HG03280 (cell line): ENCODE measurements at regions not wholly inside any gene's neighbourhood (a gene's known extent, or its start where the extent isn't known, plus 50 kb on each side); places are given as distances from the start of the nearest gene placed in this dataset.
"Not testable (repeated sequence)": the region's sequence is repeated elsewhere in the genome, so short reads cannot be mapped to it uniquely, and the experiment has no call there.

ENCODE experiments used
- ATAC-seq: cut with Tn5 transposase; IDR thresholded peaks from one replicate; pipeline ENCODE4 v1.9.1; 2021; ENCODE audit warnings: mild to moderate bottlenecking, moderate library complexity; ENCODE audit not compliant: unreplicated experiment

DNA sequence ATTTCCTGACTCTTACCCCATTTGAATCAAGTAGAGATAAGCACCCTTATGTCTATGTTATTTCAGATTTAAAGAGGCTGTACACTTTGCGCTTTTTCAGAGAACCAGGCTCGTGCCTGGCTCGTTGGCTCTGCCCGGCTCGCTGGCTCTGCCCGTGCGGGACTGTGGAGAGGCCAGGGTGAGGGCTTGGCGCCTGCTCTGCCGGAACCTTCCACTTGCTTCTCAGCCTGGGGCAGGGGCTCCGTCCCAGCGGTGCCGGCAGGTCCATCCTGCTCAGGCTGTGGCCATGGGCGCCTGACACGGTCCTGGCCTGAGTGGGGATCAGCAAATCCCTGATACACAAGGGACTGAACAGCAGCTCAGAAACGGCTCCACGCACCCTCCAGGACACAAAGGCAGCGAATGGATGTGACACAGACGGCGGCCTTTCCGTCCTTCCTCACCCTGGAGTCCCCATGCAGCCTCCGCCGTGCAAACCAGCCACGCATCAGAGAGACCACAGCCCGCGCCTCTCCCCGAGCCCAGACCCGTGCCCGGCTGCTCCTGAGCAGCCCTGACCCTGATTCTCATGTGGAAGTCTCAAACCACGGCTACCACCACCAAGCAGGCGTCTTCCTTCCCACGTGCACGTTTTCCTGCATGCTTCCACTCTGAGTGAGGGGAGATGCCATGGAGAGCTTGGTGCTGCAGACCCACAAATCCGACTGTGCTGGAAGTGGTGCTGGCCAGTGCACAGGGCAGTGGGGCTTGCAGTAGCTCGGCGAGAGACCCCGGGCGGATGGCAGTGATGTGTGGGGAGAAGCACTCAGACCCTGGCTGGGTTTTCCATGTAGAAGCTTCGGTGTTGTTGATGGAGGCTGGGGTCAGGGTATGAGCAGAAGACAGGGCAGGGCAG is 233.9 kb downstream of the ERMARD start:
- no peak for ATAC-seq

GRCh38 chr6:169984181-169985120 is 233.0 kb downstream of the ERMARD start:
- ATAC-seq, result no peak

DNA sequence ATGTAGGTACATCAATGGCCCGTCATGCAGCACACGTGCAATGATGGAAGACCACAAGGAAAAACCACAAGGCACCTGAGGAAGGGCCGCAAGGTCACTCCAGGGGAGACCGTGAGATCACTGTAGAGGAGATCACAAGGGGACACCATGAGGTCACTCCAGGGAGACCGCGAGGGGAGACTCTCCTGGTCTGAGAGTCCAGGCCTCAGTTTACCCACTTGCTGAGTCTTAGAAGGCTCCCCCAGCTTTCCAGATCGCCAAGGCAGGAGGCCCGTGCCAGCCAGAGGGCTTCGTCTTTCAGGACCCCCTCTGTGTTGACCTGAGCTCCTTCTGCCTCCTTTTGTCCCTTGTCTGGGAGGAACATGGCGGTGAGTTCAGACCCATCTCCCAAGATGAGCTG is 232.2 kb downstream of the ERMARD start:
- ATAC-seq, result no peak

DNA sequence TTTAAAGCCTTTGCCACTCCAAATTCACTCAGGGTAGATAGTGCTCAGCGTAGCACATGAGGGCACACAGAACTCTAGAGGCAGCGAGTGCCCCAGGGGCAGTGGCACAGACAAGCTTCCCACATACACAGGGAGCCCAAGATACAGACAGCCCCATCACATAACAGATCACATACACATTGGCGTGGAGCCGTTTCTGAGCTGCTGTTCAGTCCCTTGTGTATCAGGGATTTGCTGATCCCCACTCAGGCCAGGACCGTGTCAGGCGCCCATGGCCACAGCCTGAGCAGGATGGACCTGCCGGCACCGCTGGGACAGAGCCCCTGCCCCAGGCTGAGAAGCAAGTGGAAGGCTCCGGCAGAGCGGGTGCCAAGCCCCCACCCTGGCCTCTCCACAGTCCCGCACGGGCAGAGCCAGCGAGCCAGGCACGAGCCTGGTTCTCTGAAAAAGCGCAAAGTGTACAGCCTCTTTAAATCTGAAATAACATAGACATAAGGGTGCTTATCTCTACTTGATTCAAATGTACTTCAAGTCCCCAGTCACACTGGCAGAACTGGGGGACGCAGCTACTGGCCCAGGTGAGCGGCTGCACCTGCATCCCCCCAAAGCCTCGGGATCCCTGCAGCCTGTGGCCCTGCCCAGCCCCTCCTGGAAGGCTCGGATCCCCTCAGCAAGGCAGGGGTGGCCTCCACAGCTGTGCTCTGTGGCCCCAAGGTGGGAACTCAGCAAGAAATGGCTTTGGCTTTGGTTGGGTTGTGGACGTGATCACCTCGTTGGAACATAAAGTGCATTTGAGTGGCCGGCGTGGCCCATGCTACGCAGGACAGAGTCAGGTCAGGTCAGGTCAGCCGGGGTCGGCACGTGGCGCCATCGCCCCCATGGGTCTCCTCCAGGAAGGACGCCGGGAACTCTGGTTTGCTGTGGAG is 231.3 kb downstream of the ERMARD start:
- no peak for ATAC-seq

DNA sequence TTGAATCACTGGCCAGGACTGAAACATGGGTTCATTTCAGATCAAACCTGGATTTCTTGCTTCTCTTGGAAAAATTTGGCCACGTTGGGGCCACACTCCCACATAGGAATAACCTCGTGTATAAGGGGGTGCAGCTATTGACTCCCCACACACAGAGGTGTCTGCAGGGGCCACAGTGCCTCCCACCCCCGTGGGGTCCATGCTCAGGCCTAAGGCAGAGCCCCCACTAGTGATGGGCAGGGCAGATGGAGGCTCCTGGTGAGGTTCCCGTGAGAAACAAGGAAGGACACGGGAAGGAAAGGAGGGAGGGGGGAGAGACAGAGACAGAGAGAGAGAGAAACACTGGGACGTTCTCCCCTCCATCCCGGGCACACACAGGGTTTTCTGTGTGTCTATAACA is 230.5 kb downstream of the ERMARD start:
- no peak for ATAC-seq

- ATAC-seq, result no peak
These were observed 230.1 kb downstream of the ERMARD start for GRCh38 chr6:169981568-169981967.

DNA sequence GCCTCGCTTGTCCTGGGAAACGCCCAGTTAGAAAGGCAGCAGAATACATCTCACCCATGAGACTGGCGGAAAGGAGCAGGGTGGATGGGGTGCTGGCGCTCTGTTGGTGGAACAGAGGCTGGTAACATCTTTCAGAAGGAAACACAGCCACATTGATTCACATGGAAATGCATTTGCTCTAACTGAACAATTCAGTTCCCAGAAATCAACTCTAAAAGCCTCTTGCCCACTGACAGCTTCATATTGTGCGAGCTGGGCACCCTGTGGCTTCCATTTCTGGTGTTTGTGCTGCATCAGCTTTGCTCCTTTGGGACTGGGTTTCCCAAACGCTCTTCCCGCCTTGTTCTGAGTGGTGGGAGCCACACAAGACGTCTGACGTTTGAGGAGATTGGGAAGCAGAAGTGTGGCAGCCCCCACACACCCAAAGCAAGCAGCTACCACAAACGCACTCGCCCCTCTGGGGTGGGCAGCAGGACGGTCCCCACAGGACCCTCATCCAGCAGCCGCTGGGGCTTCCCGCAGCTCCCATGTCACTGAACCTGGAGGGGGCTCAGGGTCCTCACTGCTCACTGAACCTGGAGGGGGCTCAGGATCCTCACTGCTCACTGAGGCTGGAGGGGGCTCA is 229.5 kb downstream of the ERMARD start:
- no peak for ATAC-seq

- no peak for ATAC-seq
These were observed 228.5 kb downstream of the ERMARD start for GRCh38 chr6:169979873-169980432.

GRCh38 chr6:169978615-169979161 is 227.3 kb downstream of the ERMARD start:
- no peak for ATAC-seq

DNA sequence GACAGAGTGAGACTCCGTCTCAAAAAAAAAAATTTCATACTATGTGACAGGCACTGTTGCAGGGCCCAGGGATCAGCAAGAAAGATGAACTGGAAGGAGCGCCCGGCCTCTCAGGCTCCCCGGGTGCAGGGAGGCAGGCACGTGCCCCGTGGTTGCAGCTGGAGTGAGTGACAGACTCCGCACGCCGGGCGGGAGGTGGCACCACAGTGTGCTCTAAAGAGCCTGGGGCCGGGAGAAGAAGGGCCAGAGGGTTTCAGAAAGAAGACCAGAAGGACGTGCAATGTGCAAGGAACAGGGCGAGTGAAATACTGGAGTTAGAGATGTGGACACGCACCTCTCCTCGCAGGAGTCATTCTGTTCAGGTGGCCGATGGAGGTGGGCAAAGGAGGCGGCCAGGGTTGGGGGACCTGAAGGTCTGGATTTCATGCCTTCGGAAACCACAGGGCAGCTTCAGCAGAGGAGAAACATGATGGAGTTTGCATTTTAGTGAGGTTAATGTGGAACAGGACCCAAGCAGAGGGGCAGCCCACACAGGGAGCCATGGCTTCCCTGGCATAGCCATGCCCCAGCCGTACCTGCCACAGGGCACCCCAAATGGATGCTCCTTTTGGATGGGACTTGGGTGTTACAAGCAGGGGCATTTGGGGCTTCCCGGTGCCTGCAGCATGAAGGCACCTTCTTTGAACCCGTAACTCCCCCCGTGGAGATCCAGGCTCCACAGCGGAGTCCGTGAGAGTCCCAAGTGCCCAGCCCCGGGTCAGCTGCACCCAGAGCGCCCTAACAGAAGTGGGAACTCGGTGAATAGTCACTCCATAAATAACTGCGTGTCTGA is 226.2 kb downstream of the ERMARD start:
- no peak for ATAC-seq

DNA sequence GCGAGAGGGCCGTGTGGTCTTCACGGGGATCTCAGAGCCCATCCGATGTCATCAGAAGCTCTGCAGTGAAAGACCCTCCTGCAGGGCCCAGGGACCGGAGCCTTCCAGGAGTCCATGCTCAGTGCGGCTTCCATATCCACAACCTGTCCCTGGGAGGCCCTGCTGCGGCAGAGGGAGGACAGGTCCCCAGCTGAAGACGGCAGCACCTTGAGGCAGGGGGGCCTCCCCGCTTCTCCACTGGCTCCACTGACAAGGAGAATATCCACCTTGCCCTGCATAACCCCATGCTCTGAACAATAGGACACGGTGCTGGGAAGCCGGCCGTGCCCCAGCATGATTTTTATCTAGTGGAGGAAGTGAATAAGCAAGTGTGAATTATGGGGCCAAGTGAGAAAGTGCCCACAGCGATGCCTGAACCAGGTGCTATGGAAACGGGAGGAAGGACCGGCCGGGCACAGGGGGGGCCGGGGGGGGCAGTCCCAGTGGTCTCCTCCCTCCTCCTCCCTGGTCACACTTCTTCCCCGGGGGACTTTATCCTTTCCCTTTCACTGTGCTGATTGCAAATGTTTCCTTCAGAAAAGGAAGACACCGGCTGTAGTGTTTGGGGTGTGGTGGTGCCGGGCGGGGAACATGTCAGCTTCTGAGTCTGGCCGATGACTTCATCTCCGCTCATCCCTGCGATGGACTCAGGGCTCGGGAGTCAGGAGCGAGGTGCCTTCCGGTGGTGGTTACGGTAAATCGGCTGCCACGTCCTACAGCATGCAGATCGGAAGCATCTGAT is 225.1 kb downstream of the ERMARD start:
- ATAC-seq, result no peak

DNA sequence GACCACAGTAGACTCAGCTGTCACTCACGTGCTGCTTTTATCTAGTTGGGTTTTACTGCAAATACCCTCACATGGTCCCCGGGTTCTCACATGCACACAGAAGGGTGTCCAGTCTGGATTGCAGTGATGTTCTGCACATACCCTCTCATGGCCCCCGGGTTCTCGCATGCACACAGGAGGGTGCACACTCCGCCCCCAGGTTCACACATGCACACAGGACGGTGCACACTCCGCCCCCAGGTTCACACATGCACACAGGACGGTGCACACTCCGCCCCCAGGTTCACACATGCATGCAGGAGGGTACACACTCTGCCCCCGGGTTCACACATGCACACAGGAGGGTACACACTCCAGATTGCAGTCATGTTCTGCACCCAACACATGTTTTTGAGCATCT is 224.3 kb downstream of the ERMARD start:
- no peak for ATAC-seq

GRCh38 chr6:169975286-169975685 is 223.9 kb downstream of the ERMARD start:
- no peak for ATAC-seq

DNA sequence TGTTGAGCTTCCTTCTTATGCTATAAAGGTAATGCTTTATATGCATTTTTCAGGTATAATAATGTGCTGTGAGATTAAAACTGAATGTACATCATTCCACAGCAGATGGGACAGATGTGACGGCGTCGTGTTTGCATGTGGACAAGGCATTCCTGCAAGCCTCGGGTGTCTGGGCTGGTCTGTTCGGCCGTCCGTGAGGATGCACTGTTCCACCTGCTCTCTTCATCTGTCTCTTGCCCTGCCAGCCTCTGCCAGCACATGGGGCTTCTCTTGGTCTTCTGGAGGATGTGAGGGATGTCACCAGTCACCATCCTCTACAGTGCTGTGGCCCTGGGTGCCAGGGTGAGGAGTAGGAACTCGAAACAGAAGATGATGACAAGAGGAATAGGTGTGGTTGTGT is 223.2 kb downstream of the ERMARD start:
- no peak for ATAC-seq

DNA sequence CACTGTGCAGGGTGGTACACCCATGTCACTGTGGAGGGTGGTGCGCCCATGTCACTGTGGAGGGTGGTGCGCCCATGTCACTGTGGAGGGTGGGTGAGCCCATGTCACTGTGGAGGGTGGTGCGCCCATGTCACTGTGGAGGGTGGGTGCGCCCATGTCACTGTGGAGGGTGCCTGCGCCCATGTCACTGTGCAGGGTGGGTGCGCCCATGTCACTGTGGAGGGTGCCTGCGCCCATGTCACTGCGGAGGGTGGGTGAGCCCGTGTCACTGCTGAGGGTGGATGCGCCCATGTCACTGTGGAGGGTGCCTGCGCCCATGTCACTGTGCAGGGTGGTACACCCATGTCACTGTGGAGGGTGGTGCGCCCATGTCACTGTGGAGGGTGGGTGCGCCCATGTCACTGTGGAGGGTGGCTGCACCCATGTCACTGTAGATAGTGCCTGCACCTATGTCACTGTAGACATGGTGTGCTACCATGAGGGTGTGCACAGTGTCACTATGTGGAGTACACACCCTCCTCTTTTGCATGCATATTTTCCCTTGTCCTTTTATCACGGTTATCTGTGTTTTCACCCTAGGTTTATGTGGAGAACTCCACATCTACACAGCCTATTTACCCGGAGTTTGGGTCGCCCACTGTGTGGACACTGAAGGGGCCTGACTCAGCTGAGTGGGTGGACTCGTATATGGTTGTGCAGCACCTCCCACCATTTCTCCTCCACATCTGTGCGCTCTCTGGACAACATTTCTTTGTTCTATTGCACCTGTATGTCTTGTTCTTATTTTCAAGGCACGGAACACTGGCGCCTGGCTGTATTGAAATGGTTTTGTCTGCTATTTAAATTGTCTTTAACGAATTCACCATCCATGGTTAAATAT is 222.4 kb downstream of the ERMARD start:
- ATAC-seq, result not testable (repeated sequence)

GRCh38 chr6:169972736-169973135 is 221.3 kb downstream of the ERMARD start:
- no peak for ATAC-seq

- no peak for ATAC-seq
These were observed 220.8 kb downstream of the ERMARD start for GRCh38 chr6:169972101-169972651.
